Upper lobe of left lung (tissue), 4 donors: ENCODE measurements at regions not wholly inside any gene's neighbourhood (a gene's known extent, or its start where the extent isn't known, plus 50 kb on each side); places are given as distances from the start of the nearest gene placed in this dataset.

Experiments
- POLR2A ChIP-seq, 4 donors: fragments of 450-650 bp; IDR thresholded peaks; one replicate each; pipeline ENCODE4 v1.5.1; 2016 to 2017; ENCODE audit warnings: antibody characterized with exemption in 4 of 4, mild to moderate bottlenecking in 2 of 4
- POLR2AphosphoS5 ChIP-seq, 2 donors: sonication (generic); formaldehyde crosslinking; IDR thresholded peaks; one replicate each; pipeline ENCODE4 v1.5.1; 2017; ENCODE audit warnings: antibody characterized with exemption in 2 of 2
- TF ChIP-seq, protein P1 (sequence below), 6 experiments: fragments of 450-650 bp in 4 of 6; fragments of 200-600 bp in 2 of 6; sonication (generic) in 2 of 6; IDR thresholded peaks; one replicate each; pipeline ENCODE4 v1.5.1; 2016 to 2019; ENCODE audit warnings: antibody characterized with exemption in 6 of 6

DNA sequence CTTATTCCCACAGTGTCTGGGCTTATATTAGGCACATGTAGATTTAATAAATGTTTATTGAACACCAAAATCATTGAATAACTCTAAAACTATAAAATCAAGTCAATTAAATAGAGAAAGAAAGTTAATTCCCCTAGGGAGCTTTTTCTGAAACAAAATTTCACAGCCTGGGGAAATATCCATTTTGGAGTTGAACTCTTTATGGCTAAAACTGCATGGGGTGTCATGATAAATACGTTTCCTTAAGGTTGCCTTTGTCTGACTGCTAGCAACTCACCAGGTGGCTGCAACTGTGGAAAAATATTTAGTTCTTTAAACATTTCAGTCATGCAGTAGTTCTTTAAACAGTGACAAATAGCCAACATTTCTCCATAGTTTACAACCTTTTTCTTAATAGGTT is 496.1 kb downstream of the LRRIQ3 start:
- TF ChIP-seq, protein P1, sequence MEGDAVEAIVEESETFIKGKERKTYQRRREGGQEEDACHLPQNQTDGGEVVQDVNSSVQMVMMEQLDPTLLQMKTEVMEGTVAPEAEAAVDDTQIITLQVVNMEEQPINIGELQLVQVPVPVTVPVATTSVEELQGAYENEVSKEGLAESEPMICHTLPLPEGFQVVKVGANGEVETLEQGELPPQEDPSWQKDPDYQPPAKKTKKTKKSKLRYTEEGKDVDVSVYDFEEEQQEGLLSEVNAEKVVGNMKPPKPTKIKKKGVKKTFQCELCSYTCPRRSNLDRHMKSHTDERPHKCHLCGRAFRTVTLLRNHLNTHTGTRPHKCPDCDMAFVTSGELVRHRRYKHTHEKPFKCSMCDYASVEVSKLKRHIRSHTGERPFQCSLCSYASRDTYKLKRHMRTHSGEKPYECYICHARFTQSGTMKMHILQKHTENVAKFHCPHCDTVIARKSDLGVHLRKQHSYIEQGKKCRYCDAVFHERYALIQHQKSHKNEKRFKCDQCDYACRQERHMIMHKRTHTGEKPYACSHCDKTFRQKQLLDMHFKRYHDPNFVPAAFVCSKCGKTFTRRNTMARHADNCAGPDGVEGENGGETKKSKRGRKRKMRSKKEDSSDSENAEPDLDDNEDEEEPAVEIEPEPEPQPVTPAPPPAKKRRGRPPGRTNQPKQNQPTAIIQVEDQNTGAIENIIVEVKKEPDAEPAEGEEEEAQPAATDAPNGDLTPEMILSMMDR (IDR thresholded peaks at IDR 0.05): no peak
- no peak for TF ChIP-seq POLR2A (IDR thresholded peaks at IDR 0.05)
- TF ChIP-seq POLR2AphosphoS5 (IDR thresholded peaks at IDR 0.05): no peak
